Stimulated activated CD8-positive, alpha-beta memory T cell treated with anti-CD3 and anti-CD28 coated beads, Interleukin-7, amount 100 ng/mL, for 4 hours (primary cell): ENCODE measurements at regions not wholly inside any gene's neighbourhood (a gene's known extent, or its start where the extent isn't known, plus 50 kb on each side); places are given as distances from the start of the nearest gene placed in this dataset.

Experiments used
- DNase-seq, 2 donors: peaks; one replicate each; pipeline ENCODE4 v3.0.0-alpha.2; 2020; ENCODE audit warnings: low read depth in 2 of 2

- DNase-seq: no peak
Observed at GRCh38 chr18:10279471-10279870, 175.0 kb upstream of the APCDD1 start.

GRCh38 chr18:10279905-10280644 is 174.4 kb upstream of the APCDD1 start:
- DNase-seq: no peak

DNA sequence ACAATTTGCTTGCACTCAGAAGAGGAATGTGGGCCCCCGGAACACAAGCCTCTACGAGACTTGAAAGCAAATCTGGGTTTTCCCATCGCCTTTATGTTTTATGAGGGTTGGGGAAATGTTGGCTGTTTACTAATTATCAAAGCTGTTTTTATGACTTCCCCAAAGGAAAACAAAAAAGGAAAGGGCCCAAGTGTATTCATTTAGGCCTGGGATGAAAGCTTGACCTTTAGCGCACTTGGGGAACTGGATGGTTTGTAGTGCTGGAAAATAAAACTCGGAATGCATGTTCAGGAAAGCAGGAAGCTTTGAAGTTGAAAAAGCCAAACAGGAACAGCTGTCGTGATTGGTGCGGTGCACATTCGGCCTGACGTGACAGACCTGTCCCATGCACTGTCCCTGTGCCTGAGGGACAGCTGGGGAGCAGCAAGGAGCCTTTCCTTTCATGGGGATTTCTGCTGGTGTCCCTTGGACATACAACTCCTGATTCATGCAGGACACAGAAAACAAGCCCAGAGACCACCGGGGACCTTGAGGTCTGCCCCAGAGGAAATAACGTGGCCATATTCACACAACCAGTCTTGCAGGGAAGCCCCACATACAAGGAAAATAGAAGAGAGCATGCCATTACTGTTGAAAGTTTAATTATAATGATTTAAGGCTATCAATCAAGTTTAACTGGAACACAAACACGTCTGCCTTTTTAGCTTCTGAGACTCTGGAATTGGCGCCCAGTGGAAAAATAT is 169.7 kb upstream of the APCDD1 start:
- no peak for DNase-seq

GRCh38 chr18:10285283-10285640 is 169.2 kb upstream of the APCDD1 start:
- DNase-seq: no peak

GRCh38 chr18:10286580-10287150 is 167.8 kb upstream of the APCDD1 start:
- DNase-seq: no peak

- DNase-seq: no peak
Observed at GRCh38 chr18:10289251-10289650, 165.2 kb upstream of the APCDD1 start.

DNA sequence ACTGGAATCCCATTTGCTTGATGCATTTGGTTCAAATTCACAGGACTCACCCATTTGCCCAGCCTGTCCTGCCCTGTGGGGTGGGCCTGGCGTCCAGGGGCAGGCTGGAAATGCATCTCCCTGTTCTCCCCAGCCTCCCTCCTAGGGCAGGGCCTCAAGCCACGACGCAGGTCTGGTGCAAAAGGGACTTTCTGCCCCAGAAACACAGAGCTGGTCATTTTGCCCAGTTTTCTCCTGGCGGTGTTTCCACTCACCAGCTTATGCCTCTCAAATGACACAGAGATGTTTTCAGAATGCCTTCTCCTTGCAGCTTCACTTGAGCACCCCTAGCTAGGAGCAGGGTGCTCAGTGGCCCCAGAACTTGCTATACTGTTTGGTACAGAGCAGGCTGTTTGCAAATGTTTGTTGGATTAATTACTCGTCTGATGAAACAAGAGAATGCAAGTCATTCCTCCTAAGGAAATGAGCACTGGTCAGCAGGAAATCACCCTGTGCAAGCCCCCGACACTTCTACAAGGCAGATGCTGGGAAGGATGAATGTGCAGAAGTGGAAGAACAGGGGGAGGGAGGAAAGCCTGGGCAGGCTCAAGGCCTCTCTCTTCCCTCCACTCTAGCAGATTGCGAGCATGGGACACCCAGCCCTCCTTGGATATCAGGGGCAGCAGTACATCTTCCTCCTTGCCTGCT is 164.3 kb upstream of the APCDD1 start:
- DNase-seq: no peak

DNA sequence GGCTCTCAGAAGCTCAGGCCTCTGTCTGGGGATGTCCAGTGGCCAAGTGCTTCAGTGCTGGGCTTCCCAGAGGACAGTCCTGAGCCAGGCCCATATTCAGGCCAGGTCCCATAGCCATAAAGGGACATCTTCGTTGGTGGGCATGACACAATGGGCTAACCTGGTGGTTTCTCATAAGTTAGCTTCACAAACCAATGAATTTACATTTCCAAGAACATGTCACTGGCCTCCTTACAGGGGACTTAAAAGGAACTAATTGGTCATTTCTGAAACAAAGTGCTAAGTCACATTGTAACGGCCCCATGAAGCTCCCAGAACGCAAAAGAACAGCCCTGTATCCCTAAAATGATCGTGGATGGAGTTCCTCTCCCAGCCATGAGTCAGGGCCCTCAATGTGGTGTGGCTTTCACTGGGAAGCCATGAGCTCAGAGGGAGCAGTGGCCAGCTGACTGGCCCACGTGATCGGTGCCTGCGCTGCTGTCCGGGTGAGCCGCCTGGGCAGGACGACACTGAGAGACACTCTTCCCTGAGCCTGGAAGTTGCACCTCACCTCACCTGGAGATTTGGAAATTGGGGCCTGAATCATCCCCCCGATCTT is 163.7 kb upstream of the APCDD1 start:
- DNase-seq: no peak

DNA sequence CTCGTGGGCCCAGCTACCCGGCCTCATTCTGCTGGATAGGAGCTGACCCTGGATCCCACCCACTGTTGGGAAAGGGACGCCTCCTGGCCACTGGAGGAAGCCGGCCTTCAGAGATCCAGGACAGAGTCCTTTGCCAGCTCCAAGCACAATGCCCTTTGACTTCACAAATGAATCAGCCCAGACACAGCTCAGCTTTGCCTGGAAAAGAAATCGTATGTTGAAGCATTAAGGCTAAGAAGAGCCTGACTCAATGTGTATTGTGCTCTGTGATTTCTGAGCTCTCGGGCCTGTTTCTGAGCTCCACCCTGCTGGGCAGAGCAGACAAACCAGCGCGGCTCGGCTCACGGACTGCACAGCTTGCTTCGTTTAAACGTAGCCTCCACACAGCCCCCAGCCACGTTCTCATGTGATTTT is 162.9 kb upstream of the APCDD1 start:
- DNase-seq: no peak

GRCh38 chr18:10293966-10294365 is 160.5 kb upstream of the APCDD1 start:
- no peak for DNase-seq

GRCh38 chr18:10295751-10296150 is 158.7 kb upstream of the APCDD1 start:
- DNase-seq: no peak

GRCh38 chr18:10296491-10296890 is 157.9 kb upstream of the APCDD1 start:
- no peak for DNase-seq

DNA sequence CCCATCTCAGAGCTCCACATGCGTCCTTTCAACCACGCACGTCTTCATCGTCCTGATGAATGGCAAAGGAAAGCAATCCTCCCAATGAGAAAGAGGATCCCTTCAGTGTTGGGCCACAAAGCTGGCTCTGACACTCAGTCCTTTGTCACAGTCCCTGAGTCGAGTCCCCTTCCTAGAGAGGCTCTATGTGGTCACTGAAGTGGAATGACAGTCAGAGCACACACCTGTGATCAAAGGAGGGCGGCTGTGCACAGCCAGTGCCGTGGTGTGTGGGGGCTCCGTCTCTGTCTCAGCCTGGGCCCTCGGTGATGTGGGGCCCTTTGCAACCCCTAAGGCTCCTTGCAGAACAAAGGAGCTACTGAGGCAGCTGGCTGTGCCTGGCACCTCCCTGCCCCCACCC is 157.3 kb upstream of the APCDD1 start:
- DNase-seq: no peak

DNA sequence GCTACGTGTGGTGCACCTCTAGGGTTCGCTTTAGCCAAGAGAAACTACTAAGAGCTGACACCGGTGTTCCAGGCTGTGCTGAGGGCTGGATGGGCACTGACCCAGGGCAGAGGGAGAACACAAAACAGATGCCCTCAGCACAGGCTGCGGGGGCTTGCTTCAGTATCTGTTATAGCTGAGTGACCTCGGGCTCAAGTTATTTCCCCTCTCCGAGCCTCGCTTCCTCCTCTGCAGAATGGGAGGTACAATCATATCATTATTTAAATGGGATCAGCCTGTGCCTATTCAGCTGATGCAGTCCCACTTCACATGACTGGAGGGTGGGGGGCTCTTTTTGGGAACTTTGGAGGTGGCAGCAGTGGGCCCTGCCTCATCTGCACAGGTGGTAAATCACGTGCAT is 156.1 kb upstream of the APCDD1 start:
- DNase-seq: no peak

- no peak for DNase-seq
Observed at GRCh38 chr18:10299643-10300042, 154.8 kb upstream of the APCDD1 start.

DNA sequence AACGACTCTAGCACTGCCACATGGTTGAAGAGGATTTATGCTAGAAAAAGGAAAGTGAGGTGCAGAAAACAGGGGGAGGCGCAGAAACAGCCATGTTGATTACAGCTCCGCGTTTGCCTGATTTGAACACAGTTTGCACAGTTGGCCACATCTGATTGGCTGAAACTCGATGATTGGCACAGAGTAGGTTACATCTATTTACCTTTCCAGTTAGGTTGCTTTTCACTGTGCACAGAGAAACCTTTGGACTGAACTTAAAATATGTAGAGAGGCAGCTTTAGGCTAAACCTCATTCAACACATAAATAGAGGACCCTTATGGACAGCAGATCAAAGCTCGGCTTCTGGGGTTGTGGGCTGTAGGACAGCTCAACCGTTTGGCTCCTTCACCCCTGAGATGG is 153.7 kb upstream of the APCDD1 start:
- no peak for DNase-seq

DNA sequence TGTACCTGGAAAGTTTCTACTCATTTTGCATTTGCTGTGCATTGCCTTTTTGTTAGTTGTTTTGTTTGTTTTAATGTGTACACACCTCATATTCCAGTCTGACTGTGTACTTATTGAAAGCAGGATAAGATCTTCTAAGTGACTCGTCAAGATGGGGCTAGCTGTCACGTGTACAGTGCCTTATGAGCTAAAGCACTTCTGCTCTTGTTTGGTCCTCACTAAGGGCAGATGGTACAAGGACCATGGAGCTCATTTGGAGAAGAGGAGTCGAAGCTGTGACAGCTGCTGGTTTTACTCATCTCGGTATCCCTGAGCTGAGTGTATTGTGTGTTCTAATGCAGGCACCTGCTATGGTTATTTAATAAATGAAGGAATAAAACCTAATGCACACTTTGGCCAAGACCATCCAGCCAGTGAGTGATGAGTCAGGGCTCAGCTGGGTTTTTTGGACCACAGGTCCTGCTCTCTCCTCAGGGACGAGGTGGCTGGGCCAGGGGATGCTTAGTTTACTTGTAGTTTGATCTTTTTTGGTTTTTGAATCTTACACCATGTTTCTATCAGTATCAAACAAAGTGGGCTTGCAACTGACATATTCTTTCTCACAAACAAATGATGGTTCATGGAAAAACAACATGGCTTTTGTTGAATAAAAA is 152.5 kb upstream of the APCDD1 start:
- no peak for DNase-seq

DNA sequence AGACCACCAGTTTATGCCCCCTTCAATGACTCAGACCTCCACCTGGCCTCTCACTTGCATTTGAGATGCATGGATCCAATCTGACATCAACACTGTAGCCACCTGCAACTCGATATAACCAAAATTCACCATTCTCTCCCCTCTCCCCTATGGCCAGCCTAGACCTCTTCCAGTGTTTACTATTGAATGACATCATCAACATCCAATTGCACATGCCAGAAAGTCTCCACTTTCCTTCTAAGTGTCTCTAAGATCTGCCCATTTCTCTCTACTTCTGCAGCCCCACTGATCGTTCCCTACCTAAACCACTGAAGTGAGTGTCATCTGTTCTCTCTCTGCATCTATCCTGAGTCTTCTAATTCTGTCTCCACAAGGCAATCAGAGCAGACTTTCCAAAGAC is 151.3 kb upstream of the APCDD1 start:
- no peak for DNase-seq

DNA sequence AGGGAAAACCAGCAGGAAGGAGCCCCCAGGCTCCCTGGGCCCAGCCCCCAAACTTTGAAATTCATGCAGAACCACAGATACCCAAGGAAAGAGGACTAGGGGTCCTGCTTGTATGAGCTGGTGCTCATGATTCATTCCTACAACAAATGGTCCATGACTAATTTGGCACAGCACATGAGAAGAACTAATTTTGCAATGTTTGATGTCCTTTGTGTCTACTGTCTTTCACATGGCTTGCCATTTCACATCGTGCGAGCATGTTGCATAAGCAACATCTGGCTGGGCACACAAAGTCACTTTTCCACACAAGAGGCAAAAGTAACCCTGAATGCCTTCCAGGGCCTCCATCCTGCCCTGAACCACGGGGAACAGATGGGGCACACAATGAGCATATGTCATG is 149.6 kb upstream of the APCDD1 start:
- no peak for DNase-seq

- no peak for DNase-seq
Observed at GRCh38 chr18:10306779-10307178, 147.7 kb upstream of the APCDD1 start.

DNA sequence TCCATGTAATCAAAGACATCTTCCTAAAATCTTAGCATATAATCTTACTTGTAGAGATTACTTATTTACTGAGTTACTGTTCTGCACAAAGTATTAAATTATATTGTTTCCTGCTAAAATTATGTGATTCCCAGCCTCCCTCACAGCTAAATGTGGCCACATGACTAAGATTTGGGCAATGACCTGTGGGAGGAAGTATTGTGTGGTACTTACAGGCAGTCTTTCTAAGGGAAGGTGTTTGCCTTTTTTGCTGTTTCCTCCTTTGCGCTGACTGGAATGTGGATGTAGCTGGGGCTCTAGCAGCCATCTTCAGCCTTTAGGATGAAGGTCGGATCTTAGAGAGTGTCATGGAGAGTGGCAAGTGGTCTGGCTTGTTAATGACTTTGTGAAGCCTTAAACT is 146.3 kb upstream of the APCDD1 start:
- DNase-seq: no peak

DNA sequence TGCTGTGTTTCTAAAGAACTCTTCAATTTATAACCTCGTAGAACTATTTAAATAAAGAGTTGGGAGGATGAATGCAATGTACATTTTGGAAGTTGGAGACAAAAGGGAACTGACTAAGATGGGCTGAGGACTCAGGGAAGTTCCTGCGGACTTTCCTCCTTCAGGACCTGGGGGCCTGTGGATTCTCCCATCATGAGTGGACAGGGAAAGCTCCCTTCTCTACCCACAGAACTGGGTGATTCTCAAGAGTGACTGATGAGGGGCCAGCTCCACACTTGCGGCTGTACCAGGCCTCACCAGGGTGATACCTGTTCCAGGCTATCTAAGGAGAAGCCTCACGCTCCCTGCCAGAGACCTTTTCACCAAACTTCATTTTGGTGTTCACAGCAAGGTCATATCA is 143.8 kb upstream of the APCDD1 start:
- DNase-seq: no peak
